ENCODE measurements at regions not wholly inside any gene's neighbourhood (a gene's known extent, or its start where the extent isn't known, plus 50 kb on each side); places are given as distances from the start of the nearest gene placed in this dataset.

DNA sequence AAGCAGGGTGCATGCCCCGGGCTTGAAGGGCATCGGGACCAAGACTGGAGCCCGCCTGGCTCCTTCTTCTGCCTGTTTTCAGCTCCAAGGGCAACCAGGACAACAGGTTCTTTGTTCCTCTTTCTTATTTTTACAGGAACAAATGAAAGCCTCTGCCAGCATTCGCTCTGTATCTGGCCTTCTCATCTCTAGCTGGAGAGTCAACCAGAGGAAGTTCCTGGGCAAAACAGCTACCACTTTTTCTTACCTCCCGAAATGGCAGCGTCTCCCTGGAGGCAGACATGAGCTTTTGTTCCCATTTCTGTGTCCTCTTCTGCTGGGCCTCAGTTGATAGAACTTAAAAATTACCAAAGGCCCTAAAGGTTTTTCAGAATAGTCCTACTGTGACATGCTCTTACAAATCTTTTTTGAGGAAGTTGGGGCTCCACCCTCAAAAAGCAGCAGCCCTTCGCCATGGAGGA lies 74.1 kb upstream of the NAA20 start:
- TF ChIP-seq, protein P1, sequence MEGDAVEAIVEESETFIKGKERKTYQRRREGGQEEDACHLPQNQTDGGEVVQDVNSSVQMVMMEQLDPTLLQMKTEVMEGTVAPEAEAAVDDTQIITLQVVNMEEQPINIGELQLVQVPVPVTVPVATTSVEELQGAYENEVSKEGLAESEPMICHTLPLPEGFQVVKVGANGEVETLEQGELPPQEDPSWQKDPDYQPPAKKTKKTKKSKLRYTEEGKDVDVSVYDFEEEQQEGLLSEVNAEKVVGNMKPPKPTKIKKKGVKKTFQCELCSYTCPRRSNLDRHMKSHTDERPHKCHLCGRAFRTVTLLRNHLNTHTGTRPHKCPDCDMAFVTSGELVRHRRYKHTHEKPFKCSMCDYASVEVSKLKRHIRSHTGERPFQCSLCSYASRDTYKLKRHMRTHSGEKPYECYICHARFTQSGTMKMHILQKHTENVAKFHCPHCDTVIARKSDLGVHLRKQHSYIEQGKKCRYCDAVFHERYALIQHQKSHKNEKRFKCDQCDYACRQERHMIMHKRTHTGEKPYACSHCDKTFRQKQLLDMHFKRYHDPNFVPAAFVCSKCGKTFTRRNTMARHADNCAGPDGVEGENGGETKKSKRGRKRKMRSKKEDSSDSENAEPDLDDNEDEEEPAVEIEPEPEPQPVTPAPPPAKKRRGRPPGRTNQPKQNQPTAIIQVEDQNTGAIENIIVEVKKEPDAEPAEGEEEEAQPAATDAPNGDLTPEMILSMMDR (IDR thresholded peaks at IDR 0.05; ENCODE audit: borderline replicate concordance, extremely low read depth, low read length, poor library complexity, severe bottlenecking): no peak
- no peak for TF ChIP-seq EZH2 (IDR thresholded peaks at IDR 0.05; ENCODE audit: borderline replicate concordance, low read depth, low read length, severe bottlenecking)

Data from DND-41 (cell line).